IMR-90 (cell line): ENCODE measurements at regions not wholly inside any gene's neighbourhood (a gene's known extent, or its start where the extent isn't known, plus 50 kb on each side); places are given as distances from the start of the nearest gene placed in this dataset.

ENCODE experiments used
- ATAC-seq: fragments of 200-7000 bp; cut with Tn5 transposase; 2 replicates; pipeline ENCODE4 v1.9.1; 2020; ENCODE audit warnings: low read depth, mild to moderate bottlenecking, moderate library complexity
- BruUV-seq: library from RNA; stranded (reverse); fragments of 400-500 nt; replicated peaks from 2 replicates; lab custom pipeline; 2021; lab: Mats Ljungman, UMichigan
- CTCF ChIA-PET: fragments of 300-600 bp; formaldehyde crosslinking; extraction: SDS; loops from one replicate; lab custom pipeline; 2021; ENCODE audit warnings: antibody characterized with exemption; lab: Yijun Ruan, JAX
- POLR2A ChIA-PET: fragments of 300-600 bp; sonication (Branson Sonifier 250); formaldehyde crosslinking; loops from one replicate; lab custom pipeline; 2022; ENCODE audit warnings: antibody characterized with exemption; ENCODE audit not compliant: unreplicated experiment; lab: Charles Lee
- DNase-seq: peaks from one replicate; pipeline ENCODE4 v3.0.0; 2013
- H2AFZ ChIP-seq: replicated peaks from 2 replicates; pipeline ENCODE3; 2013; ENCODE audit warnings: low read length, mild to moderate bottlenecking; ENCODE audit not compliant: poor library complexity
- H2AK5ac ChIP-seq: 2 replicates; pipeline ENCODE4 v1.6.1; 2013; ENCODE audit warnings: low read depth, low read length, inconsistent platforms
- H2AK9ac ChIP-seq: replicated peaks from 2 replicates; pipeline ENCODE3; 2013; ENCODE audit warnings: mild to moderate bottlenecking, low read depth, low read length, moderate library complexity; ENCODE audit not compliant: poor library complexity
- H2BK120ac ChIP-seq: 2 replicates; pipeline ENCODE4 v1.6.1; 2013; ENCODE audit warnings: low read depth, low read length, inconsistent platforms
- H2BK15ac ChIP-seq: 3 replicates; pipeline ENCODE4 v1.6.1; 2013; ENCODE audit warnings: low read depth, low read length, inconsistent platforms
- H2BK20ac ChIP-seq: 2 replicates; pipeline ENCODE4 v1.6.1; 2013; ENCODE audit warnings: low read depth, mild to moderate bottlenecking, inconsistent platforms, low read length, moderate library complexity
- H2BK5ac ChIP-seq: 2 replicates; pipeline ENCODE4 v1.6.1; 2013; ENCODE audit warnings: mild to moderate bottlenecking, low read depth, low read length, inconsistent platforms; ENCODE audit not compliant: poor library complexity, severe bottlenecking
- H3K14ac ChIP-seq: replicated peaks from 2 replicates; pipeline ENCODE4 v1.6.1; 2013; ENCODE audit warnings: low read depth, low read length, inconsistent platforms
- H3K18ac ChIP-seq: 2 replicates; pipeline ENCODE4 v1.6.1; 2013; ENCODE audit warnings: low read depth, low read length, control low read depth
- H3K23ac ChIP-seq: 2 replicates; pipeline ENCODE4 v1.6.1; 2013; ENCODE audit warnings: low read depth, low read length, inconsistent platforms
- H3K27ac ChIP-seq: 2 replicates; pipeline ENCODE4 v1.5.1; 2013; ENCODE audit warnings: mild to moderate bottlenecking, control low read depth, low read length; ENCODE audit not compliant: insufficient read depth
- H3K27me3 ChIP-seq: 2 replicates; pipeline ENCODE4 v1.6.1; 2013; ENCODE audit warnings: low read length; ENCODE audit not compliant: control insufficient read depth, insufficient read depth
- H3K36me3 ChIP-seq: 2 replicates; pipeline ENCODE4 v1.6.1; 2013; ENCODE audit warnings: low read length, mixed read lengths; ENCODE audit not compliant: control insufficient read depth, insufficient read depth
- H3K4ac ChIP-seq: 2 replicates; pipeline ENCODE4 v1.6.1; 2013; ENCODE audit warnings: low read depth, low read length, inconsistent platforms
- H3K4me1 ChIP-seq: 2 replicates; pipeline ENCODE4 v1.6.1; 2013; ENCODE audit warnings: low read length, mixed read lengths; ENCODE audit not compliant: control insufficient read depth, insufficient read depth
- H3K4me2 ChIP-seq: 2 replicates; pipeline ENCODE4 v1.6.1; 2013; ENCODE audit warnings: low read depth, mild to moderate bottlenecking, control low read depth, low read length, moderate library complexity
- H3K4me3 ChIP-seq: 2 replicates; pipeline ENCODE4 v1.5.1; 2013; ENCODE audit warnings: low read depth, mild to moderate bottlenecking, control low read depth, low read length, moderate library complexity; ENCODE audit not compliant: insufficient read depth
- H3K56ac ChIP-seq: 2 replicates; pipeline ENCODE4 v1.6.1; 2013; ENCODE audit warnings: low read length, inconsistent platforms; ENCODE audit not compliant: insufficient read depth; ENCODE audit errors: extremely low read depth
- H3K79me1 ChIP-seq, 2 experiments: 2 replicates each; pipeline ENCODE4 v1.6.1; 2013; ENCODE audit warnings: low read length in 2 of 2, inconsistent platforms in 1 of 2, low read depth in 1 of 2
- H3K9ac ChIP-seq: 2 replicates; pipeline ENCODE4 v1.6.1; 2013; ENCODE audit warnings: low read depth, low read length, control low read depth
- H3K9me1 ChIP-seq: 2 replicates; pipeline ENCODE4 v1.6.1; 2013; ENCODE audit warnings: low read length, inconsistent platforms; ENCODE audit not compliant: insufficient read depth
- H3K9me3 ChIP-seq: 2 replicates; pipeline ENCODE4 v1.6.1; 2013; ENCODE audit warnings: low read length; ENCODE audit not compliant: control insufficient read depth, insufficient read depth
- H4K20me1 ChIP-seq: 2 replicates; pipeline ENCODE4 v1.6.1; 2013; ENCODE audit warnings: low read length, inconsistent platforms; ENCODE audit not compliant: insufficient read depth
- H4K5ac ChIP-seq: 2 replicates; pipeline ENCODE4 v1.6.1; 2013; ENCODE audit warnings: mild to moderate bottlenecking, low read depth, low read length, control low read depth
- H4K8ac ChIP-seq, 2 experiments: 2 replicates each; pipeline ENCODE4 v1.6.1; 2013; ENCODE audit warnings: low read depth in 2 of 2, low read length in 2 of 2, control low read depth in 1 of 2, inconsistent platforms in 1 of 2
- H4K91ac ChIP-seq: 2 replicates; pipeline ENCODE4 v1.6.1; 2013; ENCODE audit warnings: low read depth, low read length, inconsistent platforms; ENCODE audit not compliant: insufficient read depth
- CHD1 ChIP-seq: IDR thresholded peaks from 2 replicates; pipeline ENCODE4 v1.6.1; 2012; ENCODE audit warnings: low read depth, low read length, improper control_type of control experiment
- MAFK ChIP-seq: IDR thresholded peaks from 2 replicates; pipeline ENCODE4 v1.6.1; 2012; ENCODE audit warnings: low read depth, low read length, improper control_type of control experiment
- WGBS, 2 experiments: methylation state at CpG; one replicate each; pipeline versions ENCODE4 v1.1.5 to v1.1.7; 2013; ENCODE audit warnings: missing lambda C conversion rate in 2 of 2; ENCODE audit not compliant: insufficient read length in 1 of 2; ENCODE audit errors: extremely low coverage in 2 of 2; 5-methylcytosine and 5-hydroxymethylcytosine counted together
- dilution Hi-C: fragments of 300-500 bp; cut with HindIII; formaldehyde crosslinking; loops from one replicate; pipeline ENCODE4 v1.14.3; 2018; ENCODE audit warnings: low sequenced_read_pairs; ENCODE audit not compliant: unreplicated experiment
- in situ Hi-C: fragments of 300-500 bp; cut with MboI; formaldehyde crosslinking; loops from 3 replicates; pipeline ENCODE4 v1.14.3; 2019; ENCODE audit warnings: low sequenced_read_pairs, inconsistent platforms, mixed read lengths
- intact Hi-C: fragments of 100-400 bp; cut with micrococcal nuclease; formaldehyde crosslinking; loops from 2 replicates; pipeline ENCODE4 v1.10.0; 2022
- TF ChIP-seq, protein P1 (sequence below): fragments of 150-350 bp; IDR thresholded peaks from 2 replicates; pipeline ENCODE4 v1.6.1; 2017; ENCODE audit warnings: mild to moderate bottlenecking, antibody characterized with exemption, low read length, low read depth

DNA sequence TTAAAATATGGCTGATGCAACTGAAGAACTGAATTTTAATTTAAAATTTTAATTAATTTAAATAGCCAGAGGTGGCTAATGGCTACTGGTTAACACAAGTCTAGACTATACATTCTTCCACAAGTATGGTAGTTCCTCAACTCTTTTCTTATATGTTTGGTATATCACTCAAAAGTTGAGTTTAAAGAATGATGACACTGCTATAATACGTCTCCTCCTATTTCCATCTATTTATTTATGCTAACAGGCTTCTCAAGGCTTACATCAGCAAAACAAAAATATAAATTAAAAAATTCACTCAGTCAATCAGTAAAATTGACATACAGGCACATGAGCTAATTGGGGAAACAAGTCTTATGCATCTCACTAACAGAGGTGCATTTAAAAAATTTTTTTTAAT lies 227.9 kb upstream of the PMFBP1 start:
- no TSS peak for BruUV-seq
- POLR2A ChIA-PET: no interaction called here

More for the DNA sequence above, 227.9 kb upstream of the PMFBP1 start:
- in situ Hi-C loops (no loop called here), intact Hi-C loops (loop anchor here (2.0 to 10.0 kb wide), 6 partner anchors 67 to 1477 kb away; no protein-coding TSS in a partner anchor), dilution Hi-C loops (no loop called here)
- H3K9me3 ChIP-seq: no peaks in the 10 kb centered on the region
- H3K9me1 ChIP-seq: no peaks in the 10 kb centered on the region
- H2AK5ac ChIP-seq: no peak overlapping the region
- no peak overlapping the region for H4K8ac ChIP-seq
- no CpG with 5 or more reads among the region's 1 CpG for WGBS, 2 experiments
- no peak overlapping the region for H2AK9ac ChIP-seq
- H2BK5ac ChIP-seq: no peak overlapping the region
- H4K5ac ChIP-seq: no peak overlapping the region
- TF ChIP-seq MAFK (peak; percentile 45; the same call in 1 of the 2 replicates), CHD1 (no peak)
- TF ChIP-seq, protein P1, sequence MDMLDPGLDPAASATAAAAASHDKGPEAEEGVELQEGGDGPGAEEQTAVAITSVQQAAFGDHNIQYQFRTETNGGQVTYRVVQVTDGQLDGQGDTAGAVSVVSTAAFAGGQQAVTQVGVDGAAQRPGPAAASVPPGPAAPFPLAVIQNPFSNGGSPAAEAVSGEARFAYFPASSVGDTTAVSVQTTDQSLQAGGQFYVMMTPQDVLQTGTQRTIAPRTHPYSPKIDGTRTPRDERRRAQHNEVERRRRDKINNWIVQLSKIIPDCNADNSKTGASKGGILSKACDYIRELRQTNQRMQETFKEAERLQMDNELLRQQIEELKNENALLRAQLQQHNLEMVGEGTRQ: no peak
- no peaks in the 10 kb centered on the region for H4K20me1 ChIP-seq
- no peak overlapping the region for H3K4me3 ChIP-seq
- no peak overlapping the region for H3K14ac ChIP-seq
- H3K4me1 ChIP-seq: no peaks in the 10 kb centered on the region; the same call in 1 of the 2 replicates
- H3K56ac ChIP-seq: no peak overlapping the region
- H2AFZ ChIP-seq: no peak overlapping the region
- H4K91ac ChIP-seq: no peak overlapping the region
- no peaks in the 10 kb centered on the region for H3K36me3 ChIP-seq
- H3K79me1 ChIP-seq: no peaks in the 10 kb centered on the region
- H3K23ac ChIP-seq: no peak overlapping the region
- H3K18ac ChIP-seq: no peak overlapping the region
- no peak overlapping the region for H3K4ac ChIP-seq
- no peaks in the 10 kb centered on the region for H3K27me3 ChIP-seq
- no peak for ATAC-seq
- no peak overlapping the region for H3K4me2 ChIP-seq
- CTCF ChIA-PET: interaction anchor here (0.5 to 1.4 kb wide), 13 partner anchors 11 to 1483 kb away, joined by 3 to 5 read pairs (median 3); no protein-coding TSS in a partner anchor
- no peak overlapping the region for H2BK120ac ChIP-seq
- no peak for DNase-seq
- H2BK15ac ChIP-seq: no peak overlapping the region
- H2BK20ac ChIP-seq: no peak overlapping the region
- H3K9ac ChIP-seq: no peak overlapping the region
- H3K27ac ChIP-seq: no peak overlapping the region
